ENCODE measurements at regions not wholly inside any gene's neighbourhood (a gene's known extent, or its start where the extent isn't known, plus 50 kb on each side); places are given as distances from the start of the nearest gene placed in this dataset.

DNA sequence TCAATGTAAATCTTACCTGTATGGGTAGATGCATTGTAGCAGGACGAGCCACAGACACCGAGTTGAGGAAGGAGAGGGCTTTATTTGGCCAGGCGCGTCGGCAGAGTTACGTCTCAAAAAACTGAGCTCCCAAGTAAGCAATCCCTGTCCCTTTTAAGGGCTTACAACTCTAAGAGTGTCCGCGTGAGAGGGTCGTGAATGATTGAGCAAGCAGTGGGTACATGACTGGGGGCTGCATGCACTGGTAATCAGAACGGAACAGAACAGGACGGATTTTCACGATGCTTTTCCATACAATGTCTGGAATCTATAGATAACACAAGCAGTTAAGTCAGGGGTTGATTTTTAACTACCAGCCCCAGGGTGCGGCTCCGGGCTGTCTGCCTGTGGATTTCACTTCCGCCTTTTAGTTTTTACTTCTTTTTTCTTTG, 524.9 kb upstream of the HTR2C start (continued):
- TF ChIP-seq SIX5 (IDR thresholded peaks at IDR 0.05; ENCODE audit: borderline replicate concordance in 1 of 2, insufficient read depth in 1 of 2, low read depth in 1 of 2, low read length in 2 of 2) (no peak), GATA2 (CRISPR knock-in tag; IDR thresholded peaks at IDR 0.05) (peak; percentile 71), FOXA1 (IDR thresholded peaks at IDR 0.05; ENCODE audit: borderline replicate concordance) (no peak), ZNF778 (CRISPR knock-in tag; IDR thresholded peaks at IDR 0.05) (no peak), ZFPM2 (CRISPR knock-in tag; IDR thresholded peaks at IDR 0.05) (no peak), HNRNPL (IDR thresholded peaks at IDR 0.05; ENCODE audit: low read depth, low read length) (no peak), KDM4B (IDR thresholded peaks at IDR 0.05; ENCODE audit: borderline replicate concordance in 2 of 2, low read depth in 1 of 2) (no peak), NCOA1 (IDR thresholded peaks at IDR 0.05; ENCODE audit: low read depth) (peak; percentile 77; the same call in 1 of the 2 replicates), ZNF143 (CRISPR knock-in tag; IDR thresholded peaks at IDR 0.05) (no peak), CC2D1A (IDR thresholded peaks at IDR 0.05) (peak; percentile 79), TRIM24 (IDR thresholded peaks at IDR 0.05) (peak; percentile 88 to 91), DDX20 (tag; IDR thresholded peaks at IDR 0.05; ENCODE audit: low read depth) (no peak)
- TF ChIP-seq, protein P1, sequence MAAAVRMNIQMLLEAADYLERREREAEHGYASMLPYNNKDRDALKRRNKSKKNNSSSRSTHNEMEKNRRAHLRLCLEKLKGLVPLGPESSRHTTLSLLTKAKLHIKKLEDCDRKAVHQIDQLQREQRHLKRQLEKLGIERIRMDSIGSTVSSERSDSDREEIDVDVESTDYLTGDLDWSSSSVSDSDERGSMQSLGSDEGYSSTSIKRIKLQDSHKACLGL (CRISPR knock-in tag; IDR thresholded peaks at IDR 0.05; ENCODE audit: borderline replicate concordance, poor library complexity, severe bottlenecking): no peak
- TF ChIP-seq, protein P2, sequence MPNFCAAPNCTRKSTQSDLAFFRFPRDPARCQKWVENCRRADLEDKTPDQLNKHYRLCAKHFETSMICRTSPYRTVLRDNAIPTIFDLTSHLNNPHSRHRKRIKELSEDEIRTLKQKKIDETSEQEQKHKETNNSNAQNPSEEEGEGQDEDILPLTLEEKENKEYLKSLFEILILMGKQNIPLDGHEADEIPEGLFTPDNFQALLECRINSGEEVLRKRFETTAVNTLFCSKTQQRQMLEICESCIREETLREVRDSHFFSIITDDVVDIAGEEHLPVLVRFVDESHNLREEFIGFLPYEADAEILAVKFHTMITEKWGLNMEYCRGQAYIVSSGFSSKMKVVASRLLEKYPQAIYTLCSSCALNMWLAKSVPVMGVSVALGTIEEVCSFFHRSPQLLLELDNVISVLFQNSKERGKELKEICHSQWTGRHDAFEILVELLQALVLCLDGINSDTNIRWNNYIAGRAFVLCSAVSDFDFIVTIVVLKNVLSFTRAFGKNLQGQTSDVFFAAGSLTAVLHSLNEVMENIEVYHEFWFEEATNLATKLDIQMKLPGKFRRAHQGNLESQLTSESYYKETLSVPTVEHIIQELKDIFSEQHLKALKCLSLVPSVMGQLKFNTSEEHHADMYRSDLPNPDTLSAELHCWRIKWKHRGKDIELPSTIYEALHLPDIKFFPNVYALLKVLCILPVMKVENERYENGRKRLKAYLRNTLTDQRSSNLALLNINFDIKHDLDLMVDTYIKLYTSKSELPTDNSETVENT (CRISPR knock-in tag; IDR thresholded peaks at IDR 0.05): no peak
- TF ChIP-seq, protein P3, sequence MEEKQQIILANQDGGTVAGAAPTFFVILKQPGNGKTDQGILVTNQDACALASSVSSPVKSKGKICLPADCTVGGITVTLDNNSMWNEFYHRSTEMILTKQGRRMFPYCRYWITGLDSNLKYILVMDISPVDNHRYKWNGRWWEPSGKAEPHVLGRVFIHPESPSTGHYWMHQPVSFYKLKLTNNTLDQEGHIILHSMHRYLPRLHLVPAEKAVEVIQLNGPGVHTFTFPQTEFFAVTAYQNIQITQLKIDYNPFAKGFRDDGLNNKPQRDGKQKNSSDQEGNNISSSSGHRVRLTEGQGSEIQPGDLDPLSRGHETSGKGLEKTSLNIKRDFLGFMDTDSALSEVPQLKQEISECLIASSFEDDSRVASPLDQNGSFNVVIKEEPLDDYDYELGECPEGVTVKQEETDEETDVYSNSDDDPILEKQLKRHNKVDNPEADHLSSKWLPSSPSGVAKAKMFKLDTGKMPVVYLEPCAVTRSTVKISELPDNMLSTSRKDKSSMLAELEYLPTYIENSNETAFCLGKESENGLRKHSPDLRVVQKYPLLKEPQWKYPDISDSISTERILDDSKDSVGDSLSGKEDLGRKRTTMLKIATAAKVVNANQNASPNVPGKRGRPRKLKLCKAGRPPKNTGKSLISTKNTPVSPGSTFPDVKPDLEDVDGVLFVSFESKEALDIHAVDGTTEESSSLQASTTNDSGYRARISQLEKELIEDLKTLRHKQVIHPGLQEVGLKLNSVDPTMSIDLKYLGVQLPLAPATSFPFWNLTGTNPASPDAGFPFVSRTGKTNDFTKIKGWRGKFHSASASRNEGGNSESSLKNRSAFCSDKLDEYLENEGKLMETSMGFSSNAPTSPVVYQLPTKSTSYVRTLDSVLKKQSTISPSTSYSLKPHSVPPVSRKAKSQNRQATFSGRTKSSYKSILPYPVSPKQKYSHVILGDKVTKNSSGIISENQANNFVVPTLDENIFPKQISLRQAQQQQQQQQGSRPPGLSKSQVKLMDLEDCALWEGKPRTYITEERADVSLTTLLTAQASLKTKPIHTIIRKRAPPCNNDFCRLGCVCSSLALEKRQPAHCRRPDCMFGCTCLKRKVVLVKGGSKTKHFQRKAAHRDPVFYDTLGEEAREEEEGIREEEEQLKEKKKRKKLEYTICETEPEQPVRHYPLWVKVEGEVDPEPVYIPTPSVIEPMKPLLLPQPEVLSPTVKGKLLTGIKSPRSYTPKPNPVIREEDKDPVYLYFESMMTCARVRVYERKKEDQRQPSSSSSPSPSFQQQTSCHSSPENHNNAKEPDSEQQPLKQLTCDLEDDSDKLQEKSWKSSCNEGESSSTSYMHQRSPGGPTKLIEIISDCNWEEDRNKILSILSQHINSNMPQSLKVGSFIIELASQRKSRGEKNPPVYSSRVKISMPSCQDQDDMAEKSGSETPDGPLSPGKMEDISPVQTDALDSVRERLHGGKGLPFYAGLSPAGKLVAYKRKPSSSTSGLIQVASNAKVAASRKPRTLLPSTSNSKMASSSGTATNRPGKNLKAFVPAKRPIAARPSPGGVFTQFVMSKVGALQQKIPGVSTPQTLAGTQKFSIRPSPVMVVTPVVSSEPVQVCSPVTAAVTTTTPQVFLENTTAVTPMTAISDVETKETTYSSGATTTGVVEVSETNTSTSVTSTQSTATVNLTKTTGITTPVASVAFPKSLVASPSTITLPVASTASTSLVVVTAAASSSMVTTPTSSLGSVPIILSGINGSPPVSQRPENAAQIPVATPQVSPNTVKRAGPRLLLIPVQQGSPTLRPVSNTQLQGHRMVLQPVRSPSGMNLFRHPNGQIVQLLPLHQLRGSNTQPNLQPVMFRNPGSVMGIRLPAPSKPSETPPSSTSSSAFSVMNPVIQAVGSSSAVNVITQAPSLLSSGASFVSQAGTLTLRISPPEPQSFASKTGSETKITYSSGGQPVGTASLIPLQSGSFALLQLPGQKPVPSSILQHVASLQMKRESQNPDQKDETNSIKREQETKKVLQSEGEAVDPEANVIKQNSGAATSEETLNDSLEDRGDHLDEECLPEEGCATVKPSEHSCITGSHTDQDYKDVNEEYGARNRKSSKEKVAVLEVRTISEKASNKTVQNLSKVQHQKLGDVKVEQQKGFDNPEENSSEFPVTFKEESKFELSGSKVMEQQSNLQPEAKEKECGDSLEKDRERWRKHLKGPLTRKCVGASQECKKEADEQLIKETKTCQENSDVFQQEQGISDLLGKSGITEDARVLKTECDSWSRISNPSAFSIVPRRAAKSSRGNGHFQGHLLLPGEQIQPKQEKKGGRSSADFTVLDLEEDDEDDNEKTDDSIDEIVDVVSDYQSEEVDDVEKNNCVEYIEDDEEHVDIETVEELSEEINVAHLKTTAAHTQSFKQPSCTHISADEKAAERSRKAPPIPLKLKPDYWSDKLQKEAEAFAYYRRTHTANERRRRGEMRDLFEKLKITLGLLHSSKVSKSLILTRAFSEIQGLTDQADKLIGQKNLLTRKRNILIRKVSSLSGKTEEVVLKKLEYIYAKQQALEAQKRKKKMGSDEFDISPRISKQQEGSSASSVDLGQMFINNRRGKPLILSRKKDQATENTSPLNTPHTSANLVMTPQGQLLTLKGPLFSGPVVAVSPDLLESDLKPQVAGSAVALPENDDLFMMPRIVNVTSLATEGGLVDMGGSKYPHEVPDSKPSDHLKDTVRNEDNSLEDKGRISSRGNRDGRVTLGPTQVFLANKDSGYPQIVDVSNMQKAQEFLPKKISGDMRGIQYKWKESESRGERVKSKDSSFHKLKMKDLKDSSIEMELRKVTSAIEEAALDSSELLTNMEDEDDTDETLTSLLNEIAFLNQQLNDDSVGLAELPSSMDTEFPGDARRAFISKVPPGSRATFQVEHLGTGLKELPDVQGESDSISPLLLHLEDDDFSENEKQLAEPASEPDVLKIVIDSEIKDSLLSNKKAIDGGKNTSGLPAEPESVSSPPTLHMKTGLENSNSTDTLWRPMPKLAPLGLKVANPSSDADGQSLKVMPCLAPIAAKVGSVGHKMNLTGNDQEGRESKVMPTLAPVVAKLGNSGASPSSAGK (IDR thresholded peaks at IDR 0.05): no peak

All from K562 (cell line).